OCI-LY7 (cell line): ENCODE measurements at regions not wholly inside any gene's neighbourhood (a gene's known extent, or its start where the extent isn't known, plus 50 kb on each side); places are given as distances from the start of the nearest gene placed in this dataset.

Experiments used
- CTCF ChIP-seq: fragments of 200-600 bp; sonication (generic); conservative IDR thresholded peaks from 2 replicates; pipeline ENCODE4 v1.5.1; 2014; ENCODE audit warnings: mild to moderate bottlenecking, antibody characterized with exemption, low read length, moderate library complexity, mixed read lengths
- EZH2phosphoT487 ChIP-seq: fragments of 200-600 bp; sonication (generic); IDR thresholded peaks from 2 replicates; pipeline ENCODE4 v1.6.1; 2018; ENCODE audit warnings: low read depth, borderline replicate concordance, mild to moderate bottlenecking, mixed run types, antibody characterized with exemption, low read length, moderate library complexity, mixed read lengths

DNA sequence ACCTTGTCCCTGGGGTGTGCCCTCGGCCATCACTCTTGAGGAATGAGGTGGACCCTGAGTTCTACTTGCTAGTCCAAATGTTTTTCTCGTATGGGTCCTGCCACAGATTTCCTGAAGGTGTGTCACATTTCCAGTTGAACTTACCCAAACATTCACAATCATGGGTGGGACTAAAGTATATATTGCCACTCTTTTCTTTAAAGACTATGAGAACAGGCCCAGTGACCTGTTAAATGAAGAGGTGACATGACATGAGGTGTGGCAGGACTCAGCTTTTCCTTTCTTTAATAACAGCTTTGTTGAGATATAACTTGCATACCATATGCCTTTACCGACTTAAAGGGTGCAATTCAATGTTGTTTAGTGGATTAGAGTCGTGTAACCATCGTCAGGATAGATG is 177.2 kb upstream of the EXOC2 start:
- TF ChIP-seq CTCF (no peak), EZH2phosphoT487 (no peak)
